BE2C (cell line): ENCODE measurements at regions not wholly inside any gene's neighbourhood (a gene's known extent, or its start where the extent isn't known, plus 50 kb on each side); places are given as distances from the start of the nearest gene placed in this dataset.

ENCODE experiments used
- DNase-seq: peaks from one replicate; pipeline ENCODE4 v3.0.0-alpha.2; 2020
- H3K27me3 ChIP-seq: fragments of 250-450 bp; sonication (Bioruptor Pico); 2 replicates; pipeline ENCODE4 v1.5.1; 2020; ENCODE audit warnings: mild to moderate bottlenecking
- H3K36me3 ChIP-seq: fragments of 250-450 bp; sonication (Bioruptor Pico); 2 replicates; pipeline ENCODE4 v1.5.1; 2020; ENCODE audit warnings: mild to moderate bottlenecking
- H3K4me1 ChIP-seq: fragments of 250-450 bp; sonication (Bioruptor Pico); 2 replicates; pipeline ENCODE4 v1.5.1; 2020
- H3K4me3 ChIP-seq: 2 replicates; pipeline ENCODE4 v1.5.1; 2011; ENCODE audit warnings: low read depth, low read length
- H3K9me3 ChIP-seq: fragments of 250-450 bp; sonication (Bioruptor Pico); 2 replicates; pipeline ENCODE4 v1.5.1; 2020
- CTCF ChIP-seq: IDR thresholded peaks from 2 replicates; pipeline ENCODE4 v1.5.1; 2012; ENCODE audit warnings: mild to moderate bottlenecking, low read depth, low read length

GRCh38 chr5:103783669-103784068 is 221.1 kb upstream of the NUDT12 start:
- no peak for TF ChIP-seq CTCF
- no peak overlapping the region for H3K4me3 ChIP-seq
- H3K27me3 ChIP-seq: no peaks in the 10 kb centered on the region
- no peaks in the 10 kb centered on the region for H3K36me3 ChIP-seq
- peaks cover 37% of the 10 kb centered on the region for H3K4me1 ChIP-seq
- DNase-seq: no peak
- H3K9me3 ChIP-seq: no peaks in the 10 kb centered on the region

- Histone ChIP-seq H3K4me3 (no peak overlapping the region), H3K27me3 (no peaks in the 10 kb centered on the region), H3K4me1 (peaks cover 37% of the 10 kb centered on the region), H3K36me3 (no peaks in the 10 kb centered on the region), H3K9me3 (no peaks in the 10 kb centered on the region; the same call in 1 of the 2 replicates)
- no peak for TF ChIP-seq CTCF
- DNase-seq: no peak
Measured at GRCh38 chr5:103780794-103781193, 218.2 kb upstream of the NUDT12 start.

DNA sequence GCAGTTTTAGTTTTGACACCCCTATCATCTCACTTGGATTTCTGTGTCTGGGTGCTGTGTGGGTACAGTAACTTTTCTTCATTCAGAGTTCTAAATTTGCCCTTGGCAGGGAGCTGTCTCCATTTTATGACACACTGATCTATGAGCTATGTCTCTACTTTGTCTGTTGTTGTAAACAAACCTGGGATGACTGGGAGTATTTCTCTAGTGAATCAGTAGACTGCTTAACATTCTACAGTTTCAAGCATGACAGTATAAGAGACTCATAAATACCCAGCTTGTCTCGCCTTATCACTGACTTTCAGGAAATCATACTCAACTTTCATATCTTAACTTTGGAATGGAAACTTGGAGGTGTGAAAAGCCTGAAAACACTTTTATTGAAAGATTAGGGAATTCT is 212.1 kb upstream of the NUDT12 start:
- Histone ChIP-seq H3K9me3 (no peaks in the 10 kb centered on the region; the same call in none of the 2 replicates), H3K27me3 (no peaks in the 10 kb centered on the region)
- DNase-seq: no peak

DNA sequence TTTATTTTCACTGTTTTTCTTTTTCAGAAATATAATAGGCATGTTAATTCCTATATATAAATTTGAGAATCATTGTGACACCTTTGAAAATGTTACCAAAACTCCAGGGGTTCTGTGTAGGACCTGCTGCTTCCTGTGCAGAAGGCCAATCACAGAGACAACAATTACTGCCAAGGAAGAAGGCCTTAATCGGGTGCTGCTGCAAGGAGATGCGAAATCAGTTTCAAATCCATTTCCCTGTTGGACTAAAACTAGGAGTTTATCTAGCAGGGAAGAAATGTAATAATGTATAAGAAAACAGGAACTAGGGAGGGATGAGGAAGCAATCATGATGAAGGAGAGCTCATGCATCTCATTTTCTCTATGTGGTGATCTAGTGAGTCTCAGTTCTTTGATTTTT is 209.7 kb upstream of the NUDT12 start:
- TF ChIP-seq CTCF: no peak
- no peaks in the 10 kb centered on the region for H3K27me3 ChIP-seq
- no peak for DNase-seq
- H3K4me3 ChIP-seq: no peak overlapping the region
- H3K4me1 ChIP-seq: peaks cover 3% of the 10 kb centered on the region; the same call in 1 of the 2 replicates
- no peaks in the 10 kb centered on the region for H3K36me3 ChIP-seq
- no peaks in the 10 kb centered on the region; the same call in 1 of the 2 replicates for H3K9me3 ChIP-seq

More for the DNA sequence above, 212.1 kb upstream of the NUDT12 start:
- H3K4me1 ChIP-seq: no peaks in the 10 kb centered on the region
- no peaks in the 10 kb centered on the region for H3K36me3 ChIP-seq
- H3K4me3 ChIP-seq: no peak overlapping the region
- TF ChIP-seq CTCF: no peak

- H3K9me3 ChIP-seq: no peaks in the 10 kb centered on the region
- H3K36me3 ChIP-seq: no peaks in the 10 kb centered on the region
- DNase-seq: no peak
- no peak for TF ChIP-seq CTCF
- H3K4me3 ChIP-seq: no peak overlapping the region
- H3K4me1 ChIP-seq: peaks cover 5% of the 10 kb centered on the region; the same call in 1 of the 2 replicates
- no peaks in the 10 kb centered on the region for H3K27me3 ChIP-seq
Measured at GRCh38 chr5:103764403-103764802, 201.8 kb upstream of the NUDT12 start.

DNA sequence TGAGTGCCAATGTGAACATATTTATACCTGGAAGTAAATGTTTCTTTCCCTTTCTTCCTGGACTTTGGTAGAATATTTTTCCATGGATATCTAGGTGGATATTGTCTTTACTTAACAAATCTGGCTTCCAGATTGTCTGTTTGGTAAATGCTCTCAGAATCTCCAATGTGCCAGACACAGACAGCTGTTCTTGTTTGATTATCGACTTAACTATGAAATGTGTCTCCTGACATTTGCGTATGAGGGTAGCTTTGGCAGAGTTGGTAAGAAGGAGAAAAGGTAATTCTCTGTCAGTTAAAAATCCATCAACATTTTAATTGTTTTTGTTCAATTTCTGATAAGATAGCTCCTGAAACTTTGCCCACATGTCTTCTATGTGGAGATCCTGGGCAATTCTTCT is 196.4 kb upstream of the NUDT12 start:
- TF ChIP-seq CTCF: no peak
- DNase-seq: no peak
- Histone ChIP-seq H3K27me3 (no peaks in the 10 kb centered on the region), H3K36me3 (no peaks in the 10 kb centered on the region), H3K4me3 (no peak overlapping the region), H3K4me1 (peaks cover 7% of the 10 kb centered on the region), H3K9me3 (no peaks in the 10 kb centered on the region)
